SU-DHL-6 (cell line): ENCODE measurements at regions not wholly inside any gene's neighbourhood (a gene's known extent, or its start where the extent isn't known, plus 50 kb on each side); places are given as distances from the start of the nearest gene placed in this dataset.
"Not testable (repeated sequence)": the region's sequence is repeated elsewhere in the genome, so short reads cannot be mapped to it uniquely, and the experiment has no call there.

Experiments
- CTCF ChIP-seq: fragments of 200-600 bp; sonication (generic); IDR thresholded peaks from one replicate; pipeline ENCODE4 v1.5.1; 2017; ENCODE audit warnings: antibody characterized with exemption, mild to moderate bottlenecking, low read length, moderate library complexity; ENCODE audit not compliant: insufficient read depth, poor library complexity, severe bottlenecking
- EZH2phosphoT487 ChIP-seq: fragments of 200-600 bp; sonication (generic), shearing (Covaris generic); conservative IDR thresholded peaks from 2 replicates; pipeline ENCODE4 v1.6.1; 2018; ENCODE audit warnings: mild to moderate bottlenecking, antibody characterized with exemption, low read length, moderate library complexity, mixed read lengths

DNA sequence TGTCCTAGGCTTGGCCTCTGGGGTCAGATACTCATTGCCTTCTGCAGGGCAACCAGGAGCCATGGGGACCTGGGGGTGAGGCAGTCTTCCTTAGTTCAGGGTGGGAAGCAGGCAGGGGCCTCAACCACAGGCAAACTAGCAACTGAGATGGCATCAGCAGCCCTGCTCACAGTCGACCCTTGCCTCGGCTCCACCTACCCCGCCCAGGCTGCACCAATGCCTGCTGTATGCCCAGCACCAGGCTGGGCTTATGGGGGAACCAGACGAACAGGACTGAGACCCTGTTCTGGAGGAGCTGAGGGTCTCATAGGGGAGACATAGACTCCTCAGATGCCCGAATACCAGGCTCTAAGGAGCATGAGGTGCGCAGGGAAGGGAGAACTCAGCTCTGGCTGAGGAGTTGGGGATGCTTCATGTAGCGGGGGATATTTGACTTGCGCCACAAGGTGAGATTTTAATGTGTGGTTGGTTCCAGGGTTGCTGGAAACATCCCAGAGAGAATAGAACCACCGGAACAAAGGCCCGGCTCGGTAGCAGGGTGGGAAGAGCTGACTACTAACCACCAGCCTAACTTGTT lies 78.4 kb upstream of the GOLGA6L4 start:
- TF ChIP-seq CTCF, EZH2phosphoT487: not testable (repeated sequence)
